Liver (tissue), 7 donors: ENCODE measurements at regions not wholly inside any gene's neighbourhood (a gene's known extent, or its start where the extent isn't known, plus 50 kb on each side); places are given as distances from the start of the nearest gene placed in this dataset.

Experiments
- DNase-seq: peaks from one replicate; pipeline ENCODE4 v3.0.0-alpha.2; 2017; ENCODE audit warnings: low spot score
- H3K27ac ChIP-seq, 2 donors: one replicate each; pipeline ENCODE4 v1.7.0; 2013; ENCODE audit warnings: inconsistent platforms in 2 of 2, low read length in 2 of 2, control low read depth in 1 of 2, low read depth in 1 of 2, mild to moderate bottlenecking in 1 of 2
- H3K27me3 ChIP-seq, 4 donors: one replicate each; pipeline versions ENCODE4 v1.6.1 to v1.7.0; 2013; ENCODE audit warnings: low read length in 3 of 4, inconsistent platforms in 1 of 4, mild to moderate bottlenecking in 1 of 4, moderate library complexity in 1 of 4; ENCODE audit not compliant: control insufficient read depth in 4 of 4, insufficient read depth in 4 of 4
- H3K36me3 ChIP-seq, 4 donors: one replicate each; pipeline versions ENCODE4 v1.6.1 to v1.7.0; 2013; ENCODE audit warnings: low read length in 3 of 4, mild to moderate bottlenecking in 3 of 4, low read depth in 1 of 4, moderate library complexity in 1 of 4; ENCODE audit not compliant: control insufficient read depth in 4 of 4, insufficient read depth in 3 of 4
- H3K4me1 ChIP-seq, 4 donors: one replicate each; pipeline versions ENCODE4 v1.6.1 to v1.7.0; 2013; ENCODE audit warnings: low read length in 3 of 4, mild to moderate bottlenecking in 3 of 4, moderate library complexity in 1 of 4; ENCODE audit not compliant: control insufficient read depth in 4 of 4, insufficient read depth in 4 of 4
- H3K4me3 ChIP-seq, 3 donors: one replicate each; pipeline versions ENCODE4 v1.6.1 to v1.7.0; 2013; ENCODE audit warnings: low read length in 3 of 3, control low read depth in 1 of 3, low read depth in 1 of 3, mild to moderate bottlenecking in 1 of 3
- H3K9ac ChIP-seq, 2 donors: one replicate each; pipeline ENCODE4 v1.7.0; 2013; ENCODE audit warnings: low read length in 2 of 2, mild to moderate bottlenecking in 2 of 2, moderate library complexity in 2 of 2, control low read depth in 1 of 2, low read depth in 1 of 2
- H3K9me3 ChIP-seq, 4 donors: one replicate each; pipeline versions ENCODE4 v1.6.1 to v1.7.0; 2013; ENCODE audit warnings: low read length in 3 of 4; ENCODE audit not compliant: control insufficient read depth in 4 of 4
- ATF3 ChIP-seq: IDR thresholded peaks from 2 replicates; pipeline ENCODE4 v1.6.1; 2016; ENCODE audit warnings: antibody characterized with exemption
- EGR1 ChIP-seq, 2 donors: IDR thresholded peaks; 2 replicates each; pipeline ENCODE4 v1.6.1; 2016 to 2018; ENCODE audit warnings: antibody characterized with exemption in 2 of 2, low read depth in 2 of 2
- FOXA1 ChIP-seq: IDR thresholded peaks from 2 replicates; pipeline ENCODE4 v1.6.1; 2016; ENCODE audit warnings: antibody characterized with exemption
- FOXA2 ChIP-seq: IDR thresholded peaks from 2 replicates; pipeline ENCODE4 v1.6.1; 2016; ENCODE audit warnings: antibody characterized with exemption
- GABPA ChIP-seq, 2 donors: IDR thresholded peaks in 1 of 2; conservative IDR thresholded peaks in 1 of 2; 2 replicates each; pipeline ENCODE4 v1.6.1; 2016; ENCODE audit warnings: antibody characterized with exemption in 2 of 2, mild to moderate bottlenecking in 1 of 2, moderate library complexity in 1 of 2
- HNF4A ChIP-seq, 2 donors: conservative IDR thresholded peaks; 2 replicates each; pipeline ENCODE4 v1.6.1; 2016; ENCODE audit warnings: antibody characterized with exemption in 2 of 2, mild to moderate bottlenecking in 2 of 2
- HNF4G ChIP-seq: IDR thresholded peaks from 2 replicates; pipeline ENCODE4 v1.6.1; 2016; ENCODE audit warnings: antibody characterized with exemption
- JUND ChIP-seq, 2 donors: IDR thresholded peaks; 2 replicates each; pipeline ENCODE4 v1.6.1; 2016; ENCODE audit warnings: antibody characterized with exemption in 2 of 2
- NR2F2 ChIP-seq: IDR thresholded peaks from 2 replicates; pipeline ENCODE4 v1.6.1; 2016; ENCODE audit warnings: antibody characterized with exemption
- RAD21 ChIP-seq, 2 donors: IDR thresholded peaks; 2 replicates each; pipeline ENCODE4 v1.6.1; 2016; ENCODE audit warnings: antibody characterized with exemption in 2 of 2, mild to moderate bottlenecking in 2 of 2
- RXRA ChIP-seq, 2 donors: IDR thresholded peaks; 2 replicates each; pipeline ENCODE4 v1.6.1; 2017 to 2018; ENCODE audit warnings: antibody characterized with exemption in 2 of 2, mild to moderate bottlenecking in 1 of 2
- SP1 ChIP-seq: IDR thresholded peaks from 2 replicates; pipeline ENCODE4 v1.6.1; 2018; ENCODE audit warnings: antibody characterized with exemption, mild to moderate bottlenecking
- TAF1 ChIP-seq: conservative IDR thresholded peaks from 2 replicates; pipeline ENCODE4 v1.6.1; 2016; ENCODE audit warnings: antibody characterized with exemption, mild to moderate bottlenecking
- YY1 ChIP-seq: IDR thresholded peaks from 2 replicates; pipeline ENCODE4 v1.6.1; 2016; ENCODE audit warnings: antibody characterized with exemption, mild to moderate bottlenecking
- ZBTB33 ChIP-seq: IDR thresholded peaks from 2 replicates; pipeline ENCODE4 v1.6.1; 2016; ENCODE audit warnings: antibody characterized with exemption
- TF ChIP-seq, protein P1 (sequence below): fragments of 150-350 bp; IDR thresholded peaks from 2 replicates; pipeline ENCODE4 v1.5.1; 2017; ENCODE audit warnings: improper control_type of control experiment, low read depth, low read length; ENCODE audit not compliant: missing input control
- TF ChIP-seq, protein P2 (sequence below): IDR thresholded peaks from 2 replicates; pipeline ENCODE4 v1.6.1; 2016; ENCODE audit warnings: antibody characterized with exemption, mild to moderate bottlenecking
- TF ChIP-seq, protein P3 (sequence below): IDR thresholded peaks from 2 replicates; pipeline ENCODE4 v1.6.1; 2016; ENCODE audit warnings: antibody characterized with exemption
- donor health status: healthy.
- donor health status: healthy.
- donor health status: healthy.
- donor health status: healthy.

DNA sequence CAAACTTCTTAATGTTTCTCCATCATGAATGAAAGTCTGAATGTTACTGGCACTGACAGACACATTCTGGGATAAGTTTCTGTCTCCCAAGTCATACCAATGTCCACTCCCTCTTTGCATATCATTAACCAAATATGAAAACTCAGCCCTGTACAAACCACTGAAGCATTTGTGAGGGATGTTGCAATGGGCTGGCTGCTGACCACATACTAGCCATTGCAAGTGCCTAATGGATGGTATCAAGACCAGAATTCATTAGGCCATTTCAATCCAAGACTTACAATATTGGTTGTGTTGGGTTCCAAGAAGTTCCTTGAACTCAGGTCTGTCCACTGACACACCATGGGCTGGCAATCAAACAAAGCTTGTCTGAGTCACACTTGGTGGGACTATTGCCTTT lies 73.8 kb downstream of the CBLN2 start:
- no peak overlapping the region for H3K9ac ChIP-seq
- no peak overlapping the region for H3K4me3 ChIP-seq
- H3K9me3 ChIP-seq = no peaks in the 10 kb centered on the region
- no peaks in the 10 kb centered on the region for H3K36me3 ChIP-seq
- TF ChIP-seq FOXA1 (no peak), YY1 (no peak), HNF4A (conservative IDR thresholded peaks at IDR 0.05) (no peak), EGR1 (IDR thresholded peaks at IDR 0.05; ENCODE audit: low read depth in 2 of 2) (no peak), RXRA (IDR thresholded peaks at IDR 0.05) (no peak), JUND (IDR thresholded peaks at IDR 0.05) (no peak), NR2F2 (no peak), ZBTB33 (no peak), RAD21 (IDR thresholded peaks at IDR 0.05) (no peak), ATF3 (no peak), TAF1 (no peak), HNF4G (no peak), GABPA (IDR thresholded peaks at IDR 0.05 in 1 of 2, conservative IDR thresholded peaks at IDR 0.05 in 1 of 2) (no peak), FOXA2 (no peak), SP1 (no peak)
- TF ChIP-seq, protein P1, sequence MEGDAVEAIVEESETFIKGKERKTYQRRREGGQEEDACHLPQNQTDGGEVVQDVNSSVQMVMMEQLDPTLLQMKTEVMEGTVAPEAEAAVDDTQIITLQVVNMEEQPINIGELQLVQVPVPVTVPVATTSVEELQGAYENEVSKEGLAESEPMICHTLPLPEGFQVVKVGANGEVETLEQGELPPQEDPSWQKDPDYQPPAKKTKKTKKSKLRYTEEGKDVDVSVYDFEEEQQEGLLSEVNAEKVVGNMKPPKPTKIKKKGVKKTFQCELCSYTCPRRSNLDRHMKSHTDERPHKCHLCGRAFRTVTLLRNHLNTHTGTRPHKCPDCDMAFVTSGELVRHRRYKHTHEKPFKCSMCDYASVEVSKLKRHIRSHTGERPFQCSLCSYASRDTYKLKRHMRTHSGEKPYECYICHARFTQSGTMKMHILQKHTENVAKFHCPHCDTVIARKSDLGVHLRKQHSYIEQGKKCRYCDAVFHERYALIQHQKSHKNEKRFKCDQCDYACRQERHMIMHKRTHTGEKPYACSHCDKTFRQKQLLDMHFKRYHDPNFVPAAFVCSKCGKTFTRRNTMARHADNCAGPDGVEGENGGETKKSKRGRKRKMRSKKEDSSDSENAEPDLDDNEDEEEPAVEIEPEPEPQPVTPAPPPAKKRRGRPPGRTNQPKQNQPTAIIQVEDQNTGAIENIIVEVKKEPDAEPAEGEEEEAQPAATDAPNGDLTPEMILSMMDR = no peak
- TF ChIP-seq, protein P2, sequence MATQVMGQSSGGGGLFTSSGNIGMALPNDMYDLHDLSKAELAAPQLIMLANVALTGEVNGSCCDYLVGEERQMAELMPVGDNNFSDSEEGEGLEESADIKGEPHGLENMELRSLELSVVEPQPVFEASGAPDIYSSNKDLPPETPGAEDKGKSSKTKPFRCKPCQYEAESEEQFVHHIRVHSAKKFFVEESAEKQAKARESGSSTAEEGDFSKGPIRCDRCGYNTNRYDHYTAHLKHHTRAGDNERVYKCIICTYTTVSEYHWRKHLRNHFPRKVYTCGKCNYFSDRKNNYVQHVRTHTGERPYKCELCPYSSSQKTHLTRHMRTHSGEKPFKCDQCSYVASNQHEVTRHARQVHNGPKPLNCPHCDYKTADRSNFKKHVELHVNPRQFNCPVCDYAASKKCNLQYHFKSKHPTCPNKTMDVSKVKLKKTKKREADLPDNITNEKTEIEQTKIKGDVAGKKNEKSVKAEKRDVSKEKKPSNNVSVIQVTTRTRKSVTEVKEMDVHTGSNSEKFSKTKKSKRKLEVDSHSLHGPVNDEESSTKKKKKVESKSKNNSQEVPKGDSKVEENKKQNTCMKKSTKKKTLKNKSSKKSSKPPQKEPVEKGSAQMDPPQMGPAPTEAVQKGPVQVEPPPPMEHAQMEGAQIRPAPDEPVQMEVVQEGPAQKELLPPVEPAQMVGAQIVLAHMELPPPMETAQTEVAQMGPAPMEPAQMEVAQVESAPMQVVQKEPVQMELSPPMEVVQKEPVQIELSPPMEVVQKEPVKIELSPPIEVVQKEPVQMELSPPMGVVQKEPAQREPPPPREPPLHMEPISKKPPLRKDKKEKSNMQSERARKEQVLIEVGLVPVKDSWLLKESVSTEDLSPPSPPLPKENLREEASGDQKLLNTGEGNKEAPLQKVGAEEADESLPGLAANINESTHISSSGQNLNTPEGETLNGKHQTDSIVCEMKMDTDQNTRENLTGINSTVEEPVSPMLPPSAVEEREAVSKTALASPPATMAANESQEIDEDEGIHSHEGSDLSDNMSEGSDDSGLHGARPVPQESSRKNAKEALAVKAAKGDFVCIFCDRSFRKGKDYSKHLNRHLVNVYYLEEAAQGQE = no peak
- TF ChIP-seq, protein P3, sequence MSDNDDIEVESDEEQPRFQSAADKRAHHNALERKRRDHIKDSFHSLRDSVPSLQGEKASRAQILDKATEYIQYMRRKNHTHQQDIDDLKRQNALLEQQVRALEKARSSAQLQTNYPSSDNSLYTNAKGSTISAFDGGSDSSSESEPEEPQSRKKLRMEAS = no peak
- no peak for DNase-seq
- H3K4me1 ChIP-seq = no peaks in the 10 kb centered on the region
- H3K27me3 ChIP-seq = no peaks in the 10 kb centered on the region
- H3K27ac ChIP-seq = no peak overlapping the region
